Amygdala (tissue), 56 donors: ENCODE measurements at regions not wholly inside any gene's neighbourhood (a gene's known extent, or its start where the extent isn't known, plus 50 kb on each side); places are given as distances from the start of the nearest gene placed in this dataset.

Experiments
- DNase-seq, 56 donors: peaks; one replicate each; lab custom pipeline; 2025; lab: John Stamatoyannopoulos, UW

DNA sequence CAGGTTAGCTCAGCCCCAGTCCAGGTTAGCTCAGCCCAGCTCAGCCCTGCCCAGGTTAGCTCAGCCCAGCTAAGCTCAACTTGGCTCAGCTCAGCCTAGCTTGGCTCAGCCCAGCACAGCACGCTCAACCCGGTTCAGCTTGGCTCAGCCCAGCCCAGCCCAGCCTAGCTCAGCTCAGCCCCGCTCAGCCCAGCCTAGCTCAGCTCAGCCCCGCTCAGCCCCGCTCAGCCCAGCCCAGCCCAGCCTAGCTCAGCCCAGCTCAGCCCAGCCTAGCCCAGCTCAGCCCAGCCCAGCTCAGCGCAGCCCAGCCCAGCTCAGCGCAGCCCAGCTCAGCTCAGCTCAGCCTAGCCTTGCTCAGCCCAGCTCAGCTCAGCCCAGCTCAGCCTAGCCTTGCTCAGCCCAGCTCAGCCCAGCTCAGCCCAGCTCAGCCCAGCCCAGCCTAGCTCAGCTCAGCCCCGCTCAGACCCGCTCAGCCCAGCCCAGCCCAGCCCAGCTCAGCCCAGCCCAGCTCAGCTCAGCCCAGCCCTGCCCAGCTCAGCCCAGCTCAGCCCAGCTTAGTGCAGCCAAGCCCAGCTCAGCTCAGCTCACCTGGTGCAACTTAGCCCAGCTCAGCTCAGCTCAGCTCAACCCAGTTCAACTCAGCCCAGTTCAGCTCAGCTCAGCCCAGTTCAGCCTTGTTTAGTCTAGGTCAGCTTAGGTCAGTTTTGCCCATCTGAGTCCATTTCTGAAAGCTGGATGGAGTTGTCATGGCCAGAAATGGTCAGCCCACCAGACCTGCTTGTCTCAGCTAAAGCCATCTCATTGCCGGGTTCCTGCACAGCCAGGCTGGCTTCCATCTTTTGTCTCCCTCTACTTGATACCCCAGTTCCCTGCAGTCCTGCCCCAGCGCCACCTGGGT lies 333.6 kb downstream of the TMEM121 start:
- DNase-seq = no peak

DNA sequence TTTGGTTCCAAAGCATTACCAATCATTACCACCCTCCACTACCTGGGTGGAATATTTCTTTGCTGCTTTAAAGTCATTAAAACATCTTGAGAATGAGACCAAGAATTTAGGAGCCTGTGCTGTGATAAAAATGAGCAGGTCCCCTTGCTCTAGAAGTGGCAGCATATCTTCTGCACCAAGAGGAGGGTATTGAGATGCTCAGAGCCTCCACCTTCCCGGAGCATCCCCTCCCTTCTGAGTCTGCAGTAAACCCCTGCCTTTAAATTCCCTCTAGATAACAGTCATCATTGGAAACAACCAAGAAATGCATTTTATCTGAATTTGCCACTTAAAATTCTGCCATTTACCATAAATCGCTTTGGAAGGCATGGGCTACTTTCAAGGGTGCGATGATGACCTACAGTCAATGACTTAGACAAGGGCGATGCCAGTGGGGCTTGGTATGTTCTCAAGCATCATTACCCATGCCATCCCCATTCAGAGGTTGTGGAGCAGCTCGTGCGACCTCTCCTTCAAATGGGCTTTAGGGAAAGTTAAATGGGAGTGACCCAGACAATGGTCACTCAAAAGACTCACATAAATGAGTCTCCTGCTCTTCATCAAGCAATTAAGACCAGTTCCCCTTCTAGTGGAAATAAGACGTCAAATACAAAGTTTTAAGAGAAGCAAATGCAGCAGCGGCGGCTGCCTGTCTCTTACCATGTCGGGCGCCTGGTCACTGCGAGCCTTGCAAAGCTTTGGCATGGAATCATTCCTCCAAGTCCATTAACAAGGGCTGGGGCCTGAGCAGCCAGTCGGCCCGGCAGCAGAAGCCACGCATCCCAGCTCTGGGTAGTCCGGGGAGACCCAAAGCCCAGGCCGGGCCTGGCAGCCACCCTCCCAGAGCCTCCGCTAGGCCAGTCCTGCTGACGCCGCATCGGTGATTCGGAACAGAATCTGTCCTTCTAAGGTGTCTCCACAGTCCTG lies 334.5 kb downstream of the TMEM121 start:
- no peak for DNase-seq

DNA sequence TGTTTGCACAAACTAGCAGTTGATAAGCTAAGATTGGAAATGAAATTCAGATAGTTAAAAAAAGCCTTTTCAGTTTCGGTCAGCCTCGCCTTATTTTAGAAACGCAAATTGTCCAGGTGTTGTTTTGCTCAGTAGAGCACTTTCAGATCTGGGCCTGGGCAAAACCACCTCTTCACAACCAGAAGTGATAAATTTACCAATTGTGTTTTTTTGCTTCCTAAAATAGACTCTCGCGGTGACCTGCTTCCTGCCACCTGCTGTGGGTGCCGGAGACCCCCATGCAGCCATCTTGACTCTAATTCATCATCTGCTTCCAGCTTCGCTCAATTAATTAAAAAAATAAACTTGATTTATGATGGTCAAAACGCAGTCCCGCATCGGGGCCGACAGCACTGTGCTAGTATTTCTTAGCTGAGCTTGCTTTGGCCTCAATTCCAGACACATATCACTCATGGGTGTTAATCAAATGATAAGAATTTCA lies 335.6 kb downstream of the TMEM121 start:
- peak in 1 of 56 donors; percentile 3 for DNase-seq

DNA sequence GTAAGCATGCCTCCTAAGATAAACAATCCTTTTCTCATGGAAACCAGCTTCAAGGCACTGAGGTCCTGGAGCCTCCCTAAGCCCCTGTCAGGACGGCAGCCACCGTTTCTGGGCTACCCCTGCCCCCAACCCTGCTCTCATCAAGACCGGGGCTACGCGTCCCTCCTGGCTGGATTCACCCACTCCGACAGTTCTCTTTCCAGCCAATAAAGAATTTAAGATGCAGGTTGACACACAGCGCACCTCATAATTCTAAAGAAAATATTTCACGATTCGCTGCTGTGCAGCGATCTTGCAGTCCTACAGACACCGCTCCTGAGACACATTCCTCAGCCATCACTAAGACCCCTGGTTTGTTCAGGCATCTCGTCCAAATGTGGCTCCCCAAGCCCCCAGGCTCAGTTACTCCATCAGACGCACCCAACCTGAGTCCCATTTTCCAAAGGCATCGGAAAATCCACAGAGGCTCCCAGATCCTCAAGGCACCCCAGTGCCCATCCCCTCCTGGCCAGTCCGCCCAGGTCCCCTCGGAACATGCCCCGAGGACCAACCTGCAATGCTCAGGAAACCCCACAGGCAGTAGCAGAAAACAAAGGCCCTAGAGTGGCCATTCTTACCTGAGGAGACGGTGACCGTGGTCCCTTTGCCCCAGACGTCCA lies 336.3 kb downstream of the TMEM121 start:
- DNase-seq = no peak

DNA sequence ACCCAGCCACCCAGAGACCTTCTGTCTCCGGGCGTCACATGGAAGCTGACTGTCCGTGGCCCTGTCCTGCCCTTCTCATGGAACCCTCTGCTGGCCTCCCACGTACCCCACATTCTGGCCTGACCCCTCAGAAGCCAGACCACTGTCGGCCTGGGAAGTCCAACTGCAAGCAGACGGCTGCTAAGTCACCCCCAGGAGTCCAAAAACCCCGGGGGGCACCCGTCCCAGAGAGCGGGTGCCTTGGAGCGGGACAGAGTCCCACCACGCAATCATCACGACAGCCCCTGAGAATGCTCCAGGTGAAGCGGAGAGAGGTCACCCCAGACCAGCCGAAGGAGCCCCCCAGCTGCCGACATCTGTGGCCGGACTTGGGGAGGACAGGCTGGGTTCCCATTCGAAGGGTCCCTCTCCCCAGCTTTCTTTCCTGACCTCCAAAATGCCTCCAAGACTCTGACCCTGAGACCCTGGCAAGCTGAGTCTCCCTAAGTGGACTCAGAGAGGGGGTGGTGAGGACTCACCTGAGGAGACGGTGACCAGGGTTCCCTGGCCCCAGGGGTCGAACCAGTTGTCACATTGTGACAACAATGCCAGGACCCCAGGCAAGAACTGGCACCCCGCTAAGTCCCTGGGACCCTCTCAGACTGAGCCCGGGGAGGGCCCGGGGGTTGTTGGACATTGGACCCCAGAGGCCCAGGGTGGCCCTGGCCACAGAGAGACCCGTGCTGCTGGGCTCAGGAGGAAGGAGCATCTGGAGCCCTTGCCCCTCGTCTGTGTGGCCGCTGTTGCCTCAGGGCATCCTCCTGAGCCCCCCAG lies 337.1 kb downstream of the TMEM121 start:
- DNase-seq = no peak

DNA sequence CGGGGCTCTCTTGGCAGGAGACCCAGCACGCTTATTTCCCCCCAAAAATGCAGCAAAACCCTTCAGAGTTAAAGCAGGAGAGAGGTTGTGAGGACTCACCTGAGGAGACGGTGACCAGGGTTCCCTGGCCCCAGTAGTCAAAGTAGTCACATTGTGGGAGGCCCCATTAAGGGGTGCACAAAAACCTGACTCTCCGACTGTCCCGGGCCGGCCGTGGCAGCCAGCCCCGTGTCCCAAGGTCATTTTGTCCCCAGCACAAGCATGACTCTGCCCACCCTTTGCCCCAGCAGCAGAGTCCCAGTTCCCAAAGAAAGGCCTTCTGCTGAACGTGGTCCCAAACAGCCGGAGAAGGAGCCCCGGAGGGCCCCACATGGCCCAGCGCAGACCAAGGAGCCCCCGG lies 337.7 kb downstream of the TMEM121 start:
- no peak for DNase-seq

DNA sequence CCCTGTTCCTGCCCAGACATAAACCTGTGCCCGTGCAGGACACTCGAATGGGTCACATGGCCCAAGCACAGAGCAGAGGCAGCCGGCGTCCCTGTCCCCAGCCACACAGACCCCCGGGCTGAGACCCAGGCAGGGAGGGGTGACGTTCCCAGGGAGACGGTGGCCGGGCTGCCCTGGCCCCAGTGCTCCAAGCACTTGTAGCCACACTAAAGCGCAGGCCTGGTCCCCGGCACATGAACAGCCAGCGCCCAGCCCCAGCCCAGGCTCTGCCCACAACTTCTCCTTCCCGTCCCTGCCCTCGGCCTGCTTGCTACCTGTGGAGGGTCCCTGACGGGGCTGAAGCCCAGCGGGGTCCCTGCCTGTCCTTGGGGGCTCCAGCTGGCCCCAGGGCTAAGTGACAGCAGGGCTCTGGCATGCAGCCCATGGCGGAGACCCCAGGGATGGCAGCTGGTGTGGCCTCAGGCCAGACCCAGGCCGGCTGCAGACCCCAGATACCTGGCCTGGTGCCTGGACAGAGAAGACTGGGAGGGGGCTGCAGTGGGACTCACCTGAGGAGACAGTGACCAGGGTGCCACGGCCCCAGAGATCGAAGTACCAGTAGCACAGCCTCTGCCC lies 338.4 kb downstream of the TMEM121 start:
- no peak for DNase-seq

DNA sequence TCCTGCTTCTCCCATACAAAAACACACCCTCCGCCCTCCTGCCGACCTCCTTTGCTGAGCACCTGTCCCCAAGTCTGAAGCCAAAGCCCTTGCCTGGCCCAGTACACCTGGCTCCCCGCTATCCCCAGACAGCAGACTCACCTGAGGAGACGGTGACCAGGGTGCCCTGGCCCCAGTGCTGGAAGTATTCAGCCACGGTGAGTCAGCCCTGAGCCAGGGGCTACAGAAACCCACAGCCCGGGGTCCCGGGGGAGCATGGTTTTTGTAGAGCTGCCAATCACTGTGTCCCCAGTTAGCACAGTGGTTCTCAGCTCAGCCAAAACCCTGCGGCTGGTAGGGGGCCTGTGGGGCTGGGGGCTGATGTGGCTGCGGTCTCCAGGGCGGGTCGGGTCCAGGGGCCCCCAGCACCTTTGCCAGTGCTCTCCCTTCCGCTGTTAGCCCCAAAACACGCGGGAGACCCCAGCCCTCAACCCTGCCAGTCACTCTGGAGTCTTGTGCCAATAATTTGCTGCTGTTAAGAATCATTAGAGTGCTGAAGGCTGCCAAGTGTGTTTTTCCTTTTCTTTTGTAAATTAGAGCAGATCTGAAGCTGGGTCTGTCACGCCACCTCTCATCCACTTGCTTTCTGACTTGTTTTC lies 339.0 kb downstream of the TMEM121 start:
- no peak for DNase-seq

DNA sequence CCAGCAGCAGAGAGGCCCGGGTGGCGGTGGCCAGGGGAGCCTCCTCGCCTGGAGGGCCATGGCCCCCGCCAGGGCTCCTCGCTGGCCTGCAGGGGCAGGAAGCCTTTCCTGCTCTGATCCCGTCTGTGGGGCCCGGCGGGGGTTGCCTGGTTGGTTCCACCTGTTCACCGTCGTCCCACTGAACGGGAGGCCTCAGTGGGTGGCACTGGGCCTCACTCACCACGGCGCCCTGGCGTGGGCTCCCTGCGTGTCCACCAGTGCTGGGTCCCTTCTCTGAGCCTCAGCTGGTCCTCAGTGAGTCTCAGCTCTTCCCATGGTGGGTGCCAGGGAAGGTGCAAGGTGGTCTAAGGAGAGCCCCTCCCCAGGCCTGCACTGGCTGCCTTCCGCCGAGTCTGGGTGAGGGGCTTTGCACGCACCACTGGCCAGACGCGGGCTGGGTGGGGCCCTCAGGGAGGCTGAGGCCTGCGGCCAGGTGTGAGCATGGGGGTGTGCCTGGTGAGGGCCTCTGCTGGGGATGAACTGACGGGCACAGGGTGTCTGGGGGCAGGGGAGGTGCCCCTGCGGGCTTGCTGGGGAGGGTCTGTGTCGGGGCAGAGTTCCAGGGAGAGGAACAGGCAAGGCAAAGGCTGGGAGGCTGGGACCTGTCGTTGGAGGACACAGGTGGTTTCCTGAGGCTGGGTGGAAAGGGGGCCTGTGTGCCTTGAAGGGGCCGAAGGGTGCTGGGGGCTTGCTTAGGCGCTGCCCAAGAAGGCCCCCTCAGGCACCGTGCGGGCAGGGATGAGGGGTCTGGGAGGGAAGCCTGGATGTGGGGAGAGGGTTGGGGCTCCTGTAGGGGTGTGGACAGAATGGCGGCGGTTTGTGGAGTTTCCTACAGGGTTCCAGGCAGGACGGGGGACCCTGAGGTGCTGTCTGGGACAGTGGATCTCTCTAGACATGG lies 339.8 kb downstream of the TMEM121 start:
- no peak for DNase-seq

DNA sequence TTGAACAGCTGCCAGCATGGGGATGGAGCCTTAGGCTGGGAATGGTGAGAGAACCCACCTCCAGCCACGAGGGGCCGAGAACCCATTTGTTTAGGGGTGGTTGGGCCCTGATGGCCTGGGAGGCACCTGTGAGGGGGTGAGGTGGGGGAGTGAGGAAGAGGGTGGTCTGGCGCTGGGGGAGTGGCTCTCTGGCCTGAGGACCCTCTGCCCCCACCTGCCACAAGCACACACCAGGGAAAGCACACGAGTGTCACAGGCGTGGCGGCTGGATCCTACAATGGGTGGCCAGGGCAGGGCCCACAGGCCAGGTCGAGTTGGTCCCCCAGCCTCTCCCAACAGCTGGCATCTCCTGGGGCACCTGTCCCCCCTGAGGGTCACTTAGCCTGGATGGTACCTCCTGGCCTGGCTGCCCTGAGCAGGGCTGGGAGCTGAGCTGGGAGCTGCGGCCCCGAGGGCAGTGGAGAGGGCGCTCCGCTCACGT lies 340.5 kb downstream of the TMEM121 start:
- no peak for DNase-seq

DNA sequence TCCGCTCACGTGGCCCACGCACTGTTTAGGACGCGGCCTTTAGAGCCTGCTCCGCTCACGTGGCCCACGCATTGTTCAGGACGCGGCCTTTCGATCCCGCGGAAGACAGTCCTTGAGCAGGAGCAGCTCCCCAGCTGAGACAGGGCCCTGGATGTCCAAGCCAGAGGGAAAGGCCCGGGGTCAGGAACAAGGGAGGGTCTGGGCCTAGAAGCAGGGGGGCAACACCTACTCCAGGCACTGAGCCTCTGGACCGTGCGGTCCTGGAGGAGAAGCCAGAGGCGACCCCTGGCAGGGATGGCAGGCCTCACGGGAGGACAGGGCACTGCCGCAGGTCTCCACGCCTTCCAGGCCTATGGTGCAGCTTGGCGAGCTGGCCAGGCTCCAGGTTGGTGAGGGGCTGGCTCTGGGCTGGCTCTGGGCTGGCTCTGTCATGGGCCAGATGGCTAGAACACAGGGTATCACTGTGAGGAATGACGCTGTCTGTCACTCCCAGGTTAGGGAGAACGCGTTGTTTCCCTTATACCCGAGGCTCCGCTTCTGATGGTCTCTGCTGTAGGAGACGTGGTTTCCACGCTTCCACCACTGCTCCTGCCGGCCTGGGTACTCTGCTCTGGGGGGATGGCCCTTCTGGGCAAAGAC lies 341.7 kb downstream of the TMEM121 start:
- DNase-seq = no peak

DNA sequence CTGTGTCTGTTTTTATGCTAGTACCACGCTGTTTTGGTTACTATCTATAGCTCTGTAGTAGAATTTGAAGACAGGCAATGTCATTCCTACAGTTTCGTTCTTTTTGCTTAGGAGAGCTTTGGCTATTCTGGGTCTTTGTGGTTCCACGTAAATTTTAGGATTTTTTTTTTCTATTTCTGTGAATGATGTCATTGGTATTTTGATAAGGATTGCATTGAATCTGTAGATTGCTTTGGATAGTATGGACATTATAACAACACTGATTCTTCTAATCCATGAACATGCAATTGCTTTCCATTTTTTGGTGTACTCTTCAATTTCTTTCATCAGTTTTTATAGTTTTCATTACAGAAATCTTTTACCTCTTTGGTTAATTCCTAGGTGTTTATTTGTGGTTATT lies 345.2 kb downstream of the TMEM121 start:
- no peak for DNase-seq

DNA sequence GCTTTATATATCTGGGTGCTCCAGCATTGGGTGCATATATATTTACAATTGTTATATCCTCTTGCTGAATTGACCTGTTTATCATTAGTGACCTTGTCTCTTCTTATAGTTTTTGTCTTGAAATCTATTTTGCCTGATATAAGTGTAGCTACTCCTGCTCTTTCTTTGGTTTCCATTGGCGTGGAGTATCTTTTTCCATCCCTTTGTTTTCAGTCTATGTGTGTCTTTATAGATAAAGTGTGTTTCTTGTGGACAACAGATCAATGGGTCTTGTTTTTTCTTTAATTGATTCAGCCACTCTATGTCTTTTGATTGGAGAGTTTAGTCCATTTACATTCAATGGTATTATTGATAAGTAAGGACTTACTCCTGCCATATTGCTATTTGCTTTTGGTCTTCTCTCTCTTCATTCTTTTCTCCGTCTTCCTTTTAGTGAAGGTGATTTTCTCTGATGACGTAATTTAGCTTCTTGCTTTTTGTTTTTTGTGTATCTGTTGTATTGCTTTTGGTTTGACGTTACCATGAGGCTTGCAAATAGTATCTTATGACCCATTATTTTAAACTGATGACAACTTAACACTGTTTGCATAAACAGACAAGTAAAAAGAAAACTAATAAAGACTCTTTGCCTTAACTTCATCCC lies 347.6 kb downstream of the TMEM121 start:
- no peak for DNase-seq

DNA sequence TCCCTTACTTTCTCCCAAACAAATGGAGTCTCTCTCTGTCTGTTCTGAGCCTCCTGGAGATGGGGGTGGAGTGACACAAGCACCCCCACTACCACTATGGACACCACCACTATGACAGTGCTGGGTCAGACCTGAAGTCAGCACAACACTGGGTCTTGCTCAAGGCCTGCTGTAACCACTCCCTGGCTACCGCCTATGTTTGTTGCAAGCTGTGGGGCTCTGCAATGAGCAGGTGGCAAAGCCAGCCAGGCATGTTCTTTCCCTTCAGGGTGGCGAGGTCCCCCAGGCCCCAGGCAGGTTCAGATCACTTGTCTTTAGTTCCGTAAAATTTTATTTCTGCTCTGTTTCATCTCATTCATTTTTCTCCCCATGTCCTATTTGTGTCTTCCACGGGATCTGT lies 349.8 kb downstream of the TMEM121 start:
- DNase-seq = no peak

DNA sequence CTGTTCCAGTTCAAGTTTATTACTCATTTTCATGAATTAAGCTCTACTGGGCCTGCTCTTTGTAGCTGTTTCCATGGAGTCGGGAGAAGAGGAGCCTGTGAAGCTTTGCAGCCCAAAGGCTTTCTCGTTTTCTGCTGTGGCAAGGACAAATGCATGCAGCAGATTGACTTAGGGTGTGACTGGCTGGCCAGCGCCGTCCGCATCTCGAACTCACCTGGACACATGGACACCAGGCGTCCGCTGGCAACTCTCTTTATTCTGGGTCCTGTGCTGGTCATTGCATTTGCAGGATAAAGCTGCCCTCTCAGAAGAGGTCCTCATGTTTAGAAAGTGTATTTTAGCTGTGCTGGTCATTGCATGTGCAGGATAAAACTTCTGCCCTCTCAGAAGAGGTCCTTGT lies 350.4 kb downstream of the TMEM121 start:
- no peak for DNase-seq

DNA sequence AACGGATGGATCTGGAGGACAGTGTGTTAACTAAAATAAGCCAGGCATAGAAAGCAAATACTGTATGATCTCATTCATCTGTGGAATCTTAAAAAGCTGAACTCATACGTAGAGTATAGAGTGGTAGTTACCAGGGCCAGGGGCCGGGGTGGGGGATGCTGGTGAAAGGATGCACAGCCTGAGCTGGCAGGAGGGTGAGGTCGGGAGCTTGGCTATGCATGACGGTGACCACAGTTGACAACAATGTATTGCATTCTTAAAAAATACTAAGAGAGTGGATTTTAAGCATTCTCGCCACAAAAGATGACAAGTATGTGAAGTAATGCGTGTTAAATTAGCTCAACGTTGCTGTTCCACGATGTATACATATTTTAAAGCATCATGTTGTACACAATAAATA lies 351.3 kb downstream of the TMEM121 start:
- no peak for DNase-seq

DNA sequence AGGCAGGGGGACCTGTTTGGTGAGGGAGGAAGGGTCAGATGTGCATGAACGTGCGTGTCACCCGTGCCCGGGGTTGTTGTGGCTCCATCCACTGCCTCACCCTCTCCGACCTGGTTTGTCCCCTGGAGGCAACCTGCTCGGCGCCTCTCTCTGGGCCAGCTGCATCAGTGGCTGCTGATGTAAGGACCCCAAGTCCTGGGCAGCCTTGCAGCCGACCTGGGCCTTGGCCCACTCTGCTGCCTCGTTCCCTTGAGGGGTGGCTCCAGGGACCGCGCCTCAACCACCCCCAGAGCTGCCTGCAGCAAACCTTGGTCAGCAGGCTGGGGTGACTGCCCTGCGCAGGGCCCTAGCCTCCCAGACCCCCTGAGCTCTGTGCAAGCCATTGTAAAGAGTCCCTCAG lies 351.7 kb downstream of the TMEM121 start:
- DNase-seq = no peak
